DMS114 treated with DMSO at 0.1 percent for 48 hours (cell line): ENCODE measurements at regions not wholly inside any gene's neighbourhood (a gene's known extent, or its start where the extent isn't known, plus 50 kb on each side); places are given as distances from the start of the nearest gene placed in this dataset.
"Not testable (repeated sequence)": the region's sequence is repeated elsewhere in the genome, so short reads cannot be mapped to it uniquely, and the experiment has no call there.

Source experiments
- DNase-seq: peaks from one replicate; lab custom pipeline; 2025; ENCODE audit not compliant: unreplicated experiment; lab: John Stamatoyannopoulos, UW

GRCh38 chr6:169145496-169145895 is 108.2 kb downstream of the THBS2 start:
- no peak for DNase-seq

GRCh38 chr6:169144356-169144755 is 109.3 kb downstream of the THBS2 start:
- no peak for DNase-seq

- no peak for DNase-seq
These were observed 111.2 kb downstream of the THBS2 start for GRCh38 chr6:169142538-169142844.

- DNase-seq: no peak
These were observed 111.7 kb downstream of the THBS2 start for GRCh38 chr6:169141671-169142537.

GRCh38 chr6:169140986-169141495 is 112.6 kb downstream of the THBS2 start:
- DNase-seq: no peak

- no peak for DNase-seq
These were observed 114.3 kb downstream of the THBS2 start for GRCh38 chr6:169139179-169139971.

GRCh38 chr6:169132352-169132940 is 121.2 kb downstream of the THBS2 start:
- no peak for DNase-seq

- DNase-seq: no peak
These were observed 122.3 kb downstream of the THBS2 start for GRCh38 chr6:169131390-169131789.

GRCh38 chr6:169130113-169130512 is 123.5 kb downstream of the THBS2 start:
- no peak for DNase-seq

- DNase-seq: no peak
These were observed 132.6 kb downstream of the THBS2 start for GRCh38 chr6:169121013-169121412.

GRCh38 chr6:169119669-169120068 is 134.0 kb downstream of the THBS2 start:
- no peak for DNase-seq

- DNase-seq: no peak
These were observed 135.3 kb downstream of the THBS2 start for GRCh38 chr6:169118346-169118830.

GRCh38 chr6:169117663-169118062 is 136.0 kb downstream of the THBS2 start:
- DNase-seq: no peak

GRCh38 chr6:169115632-169116031 is 138.0 kb downstream of the THBS2 start:
- DNase-seq: no peak

GRCh38 chr6:169114632-169115031 is 139.0 kb downstream of the THBS2 start:
- DNase-seq: not testable (repeated sequence)

GRCh38 chr6:169112483-169113320 is 140.9 kb downstream of the THBS2 start:
- no peak for DNase-seq

- DNase-seq: no peak
These were observed 142.4 kb downstream of the THBS2 start for GRCh38 chr6:169111203-169111602.

- DNase-seq: no peak
These were observed 144.0 kb downstream of the THBS2 start for GRCh38 chr6:169109411-169110220.

- DNase-seq: no peak
These were observed 144.9 kb downstream of the THBS2 start for GRCh38 chr6:169108753-169109152.

- no peak for DNase-seq
These were observed 147.5 kb downstream of the THBS2 start for GRCh38 chr6:169106176-169106575.
